Transverse colon (tissue), 4 donors: ENCODE measurements at regions not wholly inside any gene's neighbourhood (a gene's known extent, or its start where the extent isn't known, plus 50 kb on each side); places are given as distances from the start of the nearest gene placed in this dataset.

Experiments used
- DNase-seq: peaks from one replicate; pipeline ENCODE4 v3.0.0-alpha.2; 2019
- H3K27ac ChIP-seq, 4 donors: fragments of 200-600 bp; sonication (generic); 2 replicates each; pipeline ENCODE4 v1.5.1; 2016 to 2018; ENCODE audit warnings: inconsistent platforms in 4 of 4
- H3K27me3 ChIP-seq: fragments of 200-600 bp; sonication (generic); 2 replicates; pipeline ENCODE4 v1.5.1; 2017; ENCODE audit warnings: inconsistent platforms
- H3K36me3 ChIP-seq, 4 donors: fragments of 200-600 bp; sonication (generic); 2 replicates each; pipeline ENCODE4 v1.5.1; 2017 to 2019; ENCODE audit warnings: inconsistent platforms in 4 of 4
- H3K4me1 ChIP-seq, 4 donors: fragments of 200-600 bp; sonication (generic); 2 replicates each; pipeline ENCODE4 v1.5.1; 2017 to 2020; ENCODE audit warnings: inconsistent platforms in 4 of 4
- H3K4me3 ChIP-seq, 4 donors: fragments of 200-600 bp; sonication (generic); 1 replicate in 1 of 4; 2 replicates in 3 of 4; pipeline versions ENCODE4 v1.5.1 to v1.6.1; 2017 to 2019; ENCODE audit warnings: inconsistent platforms in 4 of 4
- H3K9me3 ChIP-seq, 2 donors: fragments of 200-600 bp; sonication (generic); 2 replicates each; pipeline ENCODE4 v1.5.1; 2017 to 2019; ENCODE audit warnings: inconsistent platforms in 2 of 2
- EP300 ChIP-seq: sonication (generic); formaldehyde crosslinking; IDR thresholded peaks from one replicate; pipeline ENCODE4 v1.6.1; 2017; ENCODE audit warnings: antibody characterized with exemption, low read depth
- POLR2A ChIP-seq: fragments of 450-650 bp; IDR thresholded peaks from one replicate; pipeline ENCODE4 v1.6.1; 2016; ENCODE audit warnings: antibody characterized with exemption, mild to moderate bottlenecking, moderate library complexity
- POLR2AphosphoS5 ChIP-seq, 3 donors: sonication (generic); formaldehyde crosslinking; IDR thresholded peaks; one replicate each; pipeline ENCODE4 v1.6.1; 2016; ENCODE audit warnings: antibody characterized with exemption in 3 of 3
- WGBS, 2 donors: methylation state at CpG; one replicate each; pipeline ENCODE4 v1.1.5; 2018; ENCODE audit warnings: low coverage in 1 of 2; 5-methylcytosine and 5-hydroxymethylcytosine counted together
- in situ Hi-C, 4 donors: fragments of 200-750 bp; cut with MboI; loops; one replicate each; pipeline versions ENCODE4 v1.15.0 to v1.15.1; 2017; ENCODE audit warnings: low sequenced_read_pairs in 3 of 4, low pct_ligation_motif_present in 1 of 4, low pct_unique_long_range_greater_than_20kb in 1 of 4
- intact Hi-C: fragments of 100-400 bp; cut with DNase I; formaldehyde crosslinking; loops from one replicate; pipeline ENCODE4 v1.15.1; 2023; ENCODE audit warnings: low total_unique reads
- TF ChIP-seq, protein P1 (sequence below), 5 experiments: fragments of 200-600 bp in 3 of 5; fragments of 450-650 bp in 2 of 5; sonication (generic) in 3 of 5; IDR thresholded peaks; 1 replicate in 2 of 5; 2 replicates in 3 of 5; pipeline ENCODE4 v1.5.1; 2016 to 2017; ENCODE audit warnings: antibody characterized with exemption in 5 of 5, inconsistent platforms in 3 of 5, mild to moderate bottlenecking in 2 of 5, moderate library complexity in 1 of 5

DNA sequence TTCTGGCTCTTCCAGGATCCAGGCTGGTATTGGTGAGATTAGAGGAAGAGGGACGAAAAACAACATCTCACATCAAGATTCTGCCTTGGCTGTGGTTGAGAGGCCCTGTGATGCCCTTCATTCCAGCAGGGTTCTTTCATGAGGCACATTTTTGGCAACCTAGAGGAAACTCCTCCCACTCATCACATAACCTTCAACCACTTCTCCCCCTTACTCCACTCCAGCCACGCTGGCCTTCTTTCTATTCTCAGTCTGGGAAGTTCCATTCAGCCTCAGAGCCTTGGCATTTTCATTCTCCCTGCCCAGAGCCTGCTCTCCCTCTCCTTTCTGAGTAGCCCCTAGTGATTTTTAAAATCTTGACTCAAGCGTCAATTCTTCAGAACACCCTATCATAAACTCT is 337.5 kb downstream of the ZSWIM6 start:
- Histone ChIP-seq H3K27ac (no peak overlapping the region), H3K4me1 (peaks cover 4 to 34% (median 18%) of the 10 kb centered on the region in 4 donors), H3K9me3 (no peaks in the 10 kb centered on the region), H3K27me3 (no peaks in the 10 kb centered on the region), H3K4me3 (no peak overlapping the region), H3K36me3 (no peaks in the 10 kb centered on the region)
- intact Hi-C loops, result no loop called here
- 61 to 81% methylated on average over 2 to 3 of the region's 3 CpGs for WGBS, 2 donors
- no peak for TF ChIP-seq POLR2AphosphoS5 (IDR thresholded peaks at IDR 0.05)
- no peak for TF ChIP-seq EP300
- TF ChIP-seq, protein P1, sequence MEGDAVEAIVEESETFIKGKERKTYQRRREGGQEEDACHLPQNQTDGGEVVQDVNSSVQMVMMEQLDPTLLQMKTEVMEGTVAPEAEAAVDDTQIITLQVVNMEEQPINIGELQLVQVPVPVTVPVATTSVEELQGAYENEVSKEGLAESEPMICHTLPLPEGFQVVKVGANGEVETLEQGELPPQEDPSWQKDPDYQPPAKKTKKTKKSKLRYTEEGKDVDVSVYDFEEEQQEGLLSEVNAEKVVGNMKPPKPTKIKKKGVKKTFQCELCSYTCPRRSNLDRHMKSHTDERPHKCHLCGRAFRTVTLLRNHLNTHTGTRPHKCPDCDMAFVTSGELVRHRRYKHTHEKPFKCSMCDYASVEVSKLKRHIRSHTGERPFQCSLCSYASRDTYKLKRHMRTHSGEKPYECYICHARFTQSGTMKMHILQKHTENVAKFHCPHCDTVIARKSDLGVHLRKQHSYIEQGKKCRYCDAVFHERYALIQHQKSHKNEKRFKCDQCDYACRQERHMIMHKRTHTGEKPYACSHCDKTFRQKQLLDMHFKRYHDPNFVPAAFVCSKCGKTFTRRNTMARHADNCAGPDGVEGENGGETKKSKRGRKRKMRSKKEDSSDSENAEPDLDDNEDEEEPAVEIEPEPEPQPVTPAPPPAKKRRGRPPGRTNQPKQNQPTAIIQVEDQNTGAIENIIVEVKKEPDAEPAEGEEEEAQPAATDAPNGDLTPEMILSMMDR (IDR thresholded peaks at IDR 0.05), result no peak
- TF ChIP-seq POLR2A, result no peak
- in situ Hi-C loops, result loop anchor here in 3 of 4 donors (25.0 kb wide), 2 partner anchors 507 to 607 kb away; partner anchors contain the start of gene SMIM15 (in 1 of the 3)
- no peak for DNase-seq

DNA sequence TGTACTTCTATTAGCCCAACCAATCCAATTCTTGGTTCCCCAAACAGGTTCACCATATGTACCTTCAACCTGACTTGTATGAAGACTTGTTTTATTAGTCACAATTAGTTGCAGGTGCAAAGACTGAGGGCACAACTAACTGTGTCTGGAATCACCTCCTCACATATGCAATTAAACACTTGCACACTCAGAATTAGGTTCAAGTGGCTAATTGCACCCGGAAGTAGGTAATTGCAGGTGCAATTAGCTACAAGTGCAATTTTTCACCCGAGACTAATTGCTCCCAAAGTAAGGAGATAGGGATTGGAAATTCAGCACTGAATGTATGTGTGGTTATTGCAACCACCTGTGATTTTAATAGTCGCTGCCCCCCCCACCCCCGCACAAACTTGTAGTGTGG is 338.9 kb downstream of the ZSWIM6 start:
- Histone ChIP-seq H3K9me3 (no peaks in the 10 kb centered on the region), H3K4me3 (no peak overlapping the region), H3K36me3 (no peaks in the 10 kb centered on the region), H3K27me3 (no peaks in the 10 kb centered on the region), H3K27ac (no peak overlapping the region), H3K4me1 (peaks cover 10 to 47% (median 25%) of the 10 kb centered on the region in 4 donors)
- in situ Hi-C loops, result loop anchor here in 3 of 4 donors (25.0 kb wide), 2 partner anchors 509 to 609 kb away; partner anchors contain the start of gene SMIM15 (in 1 of the 3)
- WGBS, 2 donors, result 81% methylated on average over 4 of the region's 4 CpGs; no CpG with 5 or more reads in 1 of the 2 donors
- intact Hi-C loops, result no loop called here
- DNase-seq, result no peak
- TF ChIP-seq POLR2A (no peak), POLR2AphosphoS5 (IDR thresholded peaks at IDR 0.05) (no peak), EP300 (no peak)
- TF ChIP-seq, protein P1 (IDR thresholded peaks at IDR 0.05), result no peak

DNA sequence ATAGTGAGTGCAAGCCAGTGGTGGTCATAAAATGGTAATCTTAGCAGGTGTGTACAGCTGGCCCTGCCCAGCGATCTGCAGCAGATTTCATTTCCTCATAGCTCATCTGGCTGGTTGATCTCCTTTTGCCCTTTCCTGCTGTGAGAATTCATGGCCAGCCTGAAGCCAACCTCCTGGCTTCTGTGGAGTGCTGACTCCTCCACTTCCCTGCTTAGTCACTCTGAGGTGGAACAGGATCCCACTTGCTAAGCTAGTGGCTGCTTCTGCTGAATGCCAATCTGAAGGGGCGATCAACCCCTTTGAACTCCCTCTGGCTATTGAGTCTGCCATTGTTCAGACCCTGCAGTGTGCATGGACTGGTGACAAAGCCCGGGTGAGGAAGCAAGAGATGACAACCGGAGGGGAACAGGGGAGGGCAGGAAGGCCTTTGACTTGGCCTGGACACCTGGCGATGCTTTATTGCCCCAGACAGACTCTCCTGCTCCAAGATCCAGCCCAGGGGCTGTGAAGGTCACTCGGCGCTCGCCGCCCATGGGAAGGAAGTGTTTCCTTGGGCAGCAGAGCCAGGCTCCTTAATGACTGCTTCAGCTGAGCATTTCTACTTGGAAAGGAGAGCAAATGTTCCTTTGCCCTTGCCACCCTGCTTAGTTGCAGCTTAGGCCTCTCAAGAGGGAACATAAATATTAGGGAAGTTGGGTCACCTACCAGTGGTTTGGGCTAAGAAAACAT is 341.1 kb downstream of the ZSWIM6 start:
- WGBS, 2 donors, result 60 to 65% methylated on average over 1 to 9 of the region's 9 CpGs
- intact Hi-C loops (no loop called here), in situ Hi-C loops (loop anchor here in 3 of 4 donors (25.0 kb wide), 2 partner anchors 511 to 611 kb away; partner anchors contain the start of gene SMIM15 (in 1 of the 3))
- Histone ChIP-seq H3K27ac (peak overlapping the region; percentile 77 to 85 (median 84)), H3K36me3 (no peaks in the 10 kb centered on the region), H3K4me1 (peaks cover 11 to 37% (median 25%) of the 10 kb centered on the region in 4 donors), H3K27me3 (no peaks in the 10 kb centered on the region), H3K4me3 (no peak overlapping the region), H3K9me3 (no peaks in the 10 kb centered on the region)
- TF ChIP-seq POLR2A, result peak; percentile 33
- TF ChIP-seq, protein P1 (IDR thresholded peaks at IDR 0.05), result no peak
- TF ChIP-seq POLR2AphosphoS5 (IDR thresholded peaks at IDR 0.05), result peak; percentile 8 to 56 (median 53)
- DNase-seq, result peak; percentile 76

DNA sequence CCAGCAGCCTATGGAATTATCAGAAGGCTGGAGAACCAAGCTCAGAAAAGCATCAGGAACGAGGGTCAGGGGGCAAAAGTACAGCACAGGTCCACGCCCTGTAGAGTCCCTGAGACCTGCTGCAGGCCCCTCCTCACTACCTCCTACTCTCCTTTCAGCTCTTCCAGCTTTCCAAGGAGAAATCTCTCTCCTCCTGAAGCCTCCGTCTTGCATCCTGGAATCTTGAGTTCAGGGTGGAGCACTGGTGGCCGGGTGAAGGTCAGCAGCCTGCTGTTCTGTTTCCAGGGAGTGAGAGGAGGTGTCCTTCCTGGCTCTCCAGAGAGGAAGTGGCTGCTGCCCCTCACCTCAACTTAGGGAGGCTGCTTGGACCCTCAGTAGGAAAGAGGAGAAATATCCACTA is 342.3 kb downstream of the ZSWIM6 start:
- 40 to 58% methylated on average over 1 to 4 of the region's 4 CpGs for WGBS, 2 donors
- intact Hi-C loops, result no loop called here
- peak overlapping the region; percentile 60 to 85 (median 80) for H3K27ac ChIP-seq
- H3K4me3 ChIP-seq, result no peak overlapping the region
- no peaks in the 10 kb centered on the region for H3K9me3 ChIP-seq
- TF ChIP-seq POLR2A (no peak), EP300 (no peak), POLR2AphosphoS5 (IDR thresholded peaks at IDR 0.05) (no peak)
- TF ChIP-seq, protein P1 (IDR thresholded peaks at IDR 0.05), result no peak
- H3K36me3 ChIP-seq, result no peaks in the 10 kb centered on the region
- no peaks in the 10 kb centered on the region for H3K27me3 ChIP-seq
- DNase-seq, result peak; percentile 48
- peaks cover 11 to 37% (median 26%) of the 10 kb centered on the region in 4 donors for H3K4me1 ChIP-seq
- in situ Hi-C loops, result loop anchor here in 3 of 4 donors (25.0 kb wide), 2 partner anchors 512 to 612 kb away; partner anchors contain the start of gene SMIM15 (in 1 of the 3)
